OCI-LY3 (cell line): ENCODE measurements at regions not wholly inside any gene's neighbourhood (a gene's known extent, or its start where the extent isn't known, plus 50 kb on each side); places are given as distances from the start of the nearest gene placed in this dataset.

Source experiments
- EZH2phosphoT487 ChIP-seq: fragments of 200-600 bp; shearing (Covaris generic); IDR thresholded peaks from 2 replicates; pipeline ENCODE4 v1.6.1; 2018; ENCODE audit warnings: antibody characterized with exemption, mixed run types, low read depth
- TF ChIP-seq, protein P1 (sequence below): fragments of 200-600, 300-600 bp; sonication (generic); IDR thresholded peaks from 2 replicates; pipeline ENCODE4 v1.5.1; 2014; ENCODE audit warnings: antibody characterized with exemption, low read length, low read depth

DNA sequence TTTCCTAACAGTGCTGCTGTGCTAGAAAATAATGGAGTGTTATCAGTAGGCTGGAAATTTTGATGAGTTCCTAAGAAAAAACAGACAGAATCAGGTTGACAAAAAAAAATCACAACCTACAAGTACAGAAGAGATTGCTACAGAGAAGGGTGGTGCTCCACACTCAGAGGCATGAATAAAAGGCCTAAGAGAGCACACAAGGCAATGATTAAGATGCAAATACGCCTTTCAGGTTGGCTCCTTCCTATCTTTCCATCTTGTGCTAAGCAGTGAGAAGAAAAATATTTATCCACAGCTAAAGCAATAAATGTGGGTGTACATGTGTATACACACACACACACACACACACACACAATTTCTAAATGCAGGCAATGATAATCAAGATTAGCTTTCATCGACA is 130.6 kb upstream of the UBE2E3 start:
- TF ChIP-seq, protein P1, sequence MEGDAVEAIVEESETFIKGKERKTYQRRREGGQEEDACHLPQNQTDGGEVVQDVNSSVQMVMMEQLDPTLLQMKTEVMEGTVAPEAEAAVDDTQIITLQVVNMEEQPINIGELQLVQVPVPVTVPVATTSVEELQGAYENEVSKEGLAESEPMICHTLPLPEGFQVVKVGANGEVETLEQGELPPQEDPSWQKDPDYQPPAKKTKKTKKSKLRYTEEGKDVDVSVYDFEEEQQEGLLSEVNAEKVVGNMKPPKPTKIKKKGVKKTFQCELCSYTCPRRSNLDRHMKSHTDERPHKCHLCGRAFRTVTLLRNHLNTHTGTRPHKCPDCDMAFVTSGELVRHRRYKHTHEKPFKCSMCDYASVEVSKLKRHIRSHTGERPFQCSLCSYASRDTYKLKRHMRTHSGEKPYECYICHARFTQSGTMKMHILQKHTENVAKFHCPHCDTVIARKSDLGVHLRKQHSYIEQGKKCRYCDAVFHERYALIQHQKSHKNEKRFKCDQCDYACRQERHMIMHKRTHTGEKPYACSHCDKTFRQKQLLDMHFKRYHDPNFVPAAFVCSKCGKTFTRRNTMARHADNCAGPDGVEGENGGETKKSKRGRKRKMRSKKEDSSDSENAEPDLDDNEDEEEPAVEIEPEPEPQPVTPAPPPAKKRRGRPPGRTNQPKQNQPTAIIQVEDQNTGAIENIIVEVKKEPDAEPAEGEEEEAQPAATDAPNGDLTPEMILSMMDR: no peak
- no peak for TF ChIP-seq EZH2phosphoT487
